HCT116 (cell line): ENCODE measurements at regions not wholly inside any gene's neighbourhood (a gene's known extent, or its start where the extent isn't known, plus 50 kb on each side); places are given as distances from the start of the nearest gene placed in this dataset.

Experiments
- ATAC-seq: fragments of 200-7000 bp; cut with Tn5 transposase; 2 replicates; pipeline ENCODE4 v1.9.1; 2020; ENCODE audit warnings: mild to moderate bottlenecking, moderate library complexity
- BruUV-seq: library from RNA; stranded (reverse); fragments of 400-500 nt; replicated peaks from 2 replicates; lab custom pipeline; 2021; lab: Mats Ljungman, UMichigan
- CTCF ChIA-PET: fragments of 300-600 bp; sonication (Branson Sonifier 250); formaldehyde crosslinking; loops from one replicate; lab custom pipeline; 2021; ENCODE audit warnings: antibody characterized with exemption; lab: Charles Lee
- POLR2A ChIA-PET: fragments of 300-600, 350-600 bp; sonication (Branson Sonifier 250); formaldehyde crosslinking; loops from one replicate; lab custom pipeline; 2021; ENCODE audit warnings: antibody characterized with exemption; lab: Charles Lee
- RAD21 ChIA-PET, 2 experiments: fragments of 300-600 bp; sonication (Branson Sonifier 250); formaldehyde crosslinking; loops; one replicate each; lab custom pipeline; 2023; ENCODE audit warnings: low total read pairs in 2 of 2; ENCODE audit not compliant: uncharacterized antibody in 2 of 2, unreplicated experiment in 2 of 2, low non-redundant PET in 1 of 2; lab: Charles Lee
- DNase-seq: peaks from one replicate; pipeline ENCODE4 v3.0.0-alpha.2; 2010; ENCODE audit warnings: low read depth, low spot score
- H2AFZ ChIP-seq: fragments of 200-600 bp; shearing (Covaris generic), sonication (generic); 2 replicates; pipeline ENCODE4 v1.6.1; 2017; ENCODE audit warnings: low read depth, mixed run types, mixed read lengths, antibody characterized with exemption, low read length; ENCODE audit not compliant: poor library complexity, severe bottlenecking
- H3K27ac ChIP-seq: 2 replicates; pipeline ENCODE4 v1.5.1; 2012; ENCODE audit warnings: low read depth, low read length
- H3K27me3 ChIP-seq: fragments of 200-600 bp; sonication (generic); 2 replicates; pipeline ENCODE4 v1.6.1; 2016; ENCODE audit warnings: mixed run types, low read length, mixed read lengths; ENCODE audit not compliant: insufficient read depth
- H3K36me3 ChIP-seq, 2 experiments: fragments of 200-500 bp in 1 of 2; fragments of 200-600 bp in 1 of 2; sonication (Bioruptor generic) in 1 of 2; sonication (generic) in 1 of 2; 2 replicates each; pipeline versions ENCODE4 v1.5.1 to v1.6.1; 2014 to 2016; ENCODE audit warnings: low read length in 2 of 2, inconsistent platforms in 1 of 2, mixed read lengths in 1 of 2, mixed run types in 1 of 2; ENCODE audit not compliant: insufficient read depth in 2 of 2, control insufficient read depth in 1 of 2
- H3K4me1 ChIP-seq, 2 experiments: fragments of 200-600 bp in 1 of 2; sonication (generic) in 1 of 2; 2 replicates each; pipeline versions ENCODE4 v1.5.1 to v1.6.1; 2012 to 2017; ENCODE audit warnings: low read length in 2 of 2, inconsistent platforms in 1 of 2, mild to moderate bottlenecking in 1 of 2, mixed read lengths in 1 of 2, mixed run types in 1 of 2, moderate library complexity in 1 of 2; ENCODE audit not compliant: insufficient read depth in 2 of 2, control insufficient read depth in 1 of 2
- H3K4me2 ChIP-seq: fragments of 200-600 bp; sonication (generic); 2 replicates; pipeline ENCODE4 v1.6.1; 2017; ENCODE audit warnings: mixed run types, low read length, mixed read lengths
- H3K4me3 ChIP-seq, 2 experiments: fragments of 200-600 bp in 1 of 2; sonication (generic) in 1 of 2; replicated peaks in 1 of 2; 2 replicates each; pipeline ENCODE4 v1.5.1; 2011 to 2016; ENCODE audit warnings: low read length in 2 of 2, control low read depth in 1 of 2, low read depth in 1 of 2, mild to moderate bottlenecking in 1 of 2, mixed read lengths in 1 of 2, mixed run types in 1 of 2
- H3K79me2 ChIP-seq: fragments of 200-600 bp; sonication (generic); 2 replicates; pipeline ENCODE4 v1.6.1; 2017; ENCODE audit warnings: mild to moderate bottlenecking, mixed run types, low read length, moderate library complexity, mixed read lengths; ENCODE audit not compliant: insufficient read depth
- H3K9ac ChIP-seq: fragments of 200-600 bp; sonication (generic); 2 replicates; pipeline ENCODE4 v1.6.1; 2016; ENCODE audit warnings: low read length, mixed read lengths
- H3K9me2 ChIP-seq: fragments of 200-600 bp; sonication (generic), shearing (Covaris generic); 2 replicates; pipeline ENCODE4 v1.6.1; 2017; ENCODE audit warnings: mixed run types, mild to moderate bottlenecking, moderate library complexity; ENCODE audit not compliant: insufficient read depth
- H3K9me3 ChIP-seq, 2 experiments: fragments of 200-500 bp in 1 of 2; fragments of 200-600 bp in 1 of 2; sonication (Bioruptor generic) in 1 of 2; sonication (generic) in 1 of 2; 2 replicates each; pipeline ENCODE4 v1.6.1; 2014 to 2017; ENCODE audit warnings: low read length in 2 of 2, mixed read lengths in 2 of 2, inconsistent platforms in 1 of 2, low read depth in 1 of 2, mild to moderate bottlenecking in 1 of 2, mixed run types in 1 of 2, moderate library complexity in 1 of 2; ENCODE audit not compliant: control insufficient read depth in 1 of 2, insufficient read depth in 1 of 2
- H4K20me1 ChIP-seq: fragments of 200-600 bp; sonication (generic), shearing (Covaris generic); 2 replicates; pipeline ENCODE4 v1.6.1; 2017; ENCODE audit warnings: mixed run types, mild to moderate bottlenecking, moderate library complexity; ENCODE audit not compliant: insufficient read depth
- EGR1 ChIP-seq: IDR thresholded peaks from 2 replicates; pipeline ENCODE4 v1.6.1; 2012; ENCODE audit warnings: low read depth
- ELF1 ChIP-seq: IDR thresholded peaks from 2 replicates; pipeline ENCODE4 v1.6.1; 2012; ENCODE audit warnings: low read depth, borderline replicate concordance
- EZH2 ChIP-seq: fragments of 200-600 bp; sonication (generic); IDR thresholded peaks from 2 replicates; pipeline ENCODE4 v1.6.1; 2017; ENCODE audit warnings: antibody characterized with exemption, mixed run types
- FOSL1 ChIP-seq: IDR thresholded peaks from 2 replicates; pipeline ENCODE4 v1.6.1; 2012; ENCODE audit warnings: low read depth
- POLR2A ChIP-seq: IDR thresholded peaks from 2 replicates; pipeline ENCODE4 v1.7.0; 2011; ENCODE audit warnings: borderline replicate concordance; ENCODE audit not compliant: insufficient read depth, insufficient read length; ENCODE audit errors: extremely low read depth
- POLR2AphosphoS5 ChIP-seq: IDR thresholded peaks from 2 replicates; pipeline ENCODE4 v1.6.1; 2011; ENCODE audit warnings: mild to moderate bottlenecking, low read depth, low read length, moderate library complexity
- RAD21 ChIP-seq: IDR thresholded peaks from 2 replicates; pipeline ENCODE4 v1.6.1; 2012; ENCODE audit warnings: low read depth, mild to moderate bottlenecking
- SIN3A ChIP-seq: IDR thresholded peaks from 2 replicates; pipeline ENCODE4 v1.6.1; 2012; ENCODE audit warnings: low read depth
- SRF ChIP-seq: IDR thresholded peaks from 2 replicates; pipeline ENCODE4 v1.6.1; 2012; ENCODE audit warnings: low read depth
- YY1 ChIP-seq: IDR thresholded peaks from 2 replicates; pipeline ENCODE4 v1.6.1; 2011; ENCODE audit warnings: low read length, low read depth, moderate library complexity, mild to moderate bottlenecking; ENCODE audit not compliant: insufficient replicate concordance; ENCODE audit errors: extremely low read depth
- ZNF274 ChIP-seq: fragments of 200-500 bp; sonication (Bioruptor generic); IDR thresholded peaks from 2 replicates; pipeline ENCODE4 v1.6.1; 2014; ENCODE audit warnings: mild to moderate bottlenecking, low read depth, low read length, inconsistent platforms
- intact Hi-C: fragments of 100-400 bp; cut with micrococcal nuclease; formaldehyde crosslinking; loops from 2 replicates; pipeline ENCODE4 v1.10.0; 2022
- TF ChIP-seq, protein P1 (sequence below): IDR thresholded peaks from 2 replicates; pipeline ENCODE4 v1.6.1; 2012
- TF ChIP-seq, protein P2 (sequence below): IDR thresholded peaks from 2 replicates; pipeline ENCODE4 v1.6.1; 2011; ENCODE audit warnings: mild to moderate bottlenecking, low read length, moderate library complexity; ENCODE audit not compliant: insufficient replicate concordance; ENCODE audit errors: extremely low read depth
- TF ChIP-seq, protein P3 (sequence below): IDR thresholded peaks from 2 replicates; pipeline ENCODE4 v1.6.1; 2012

DNA sequence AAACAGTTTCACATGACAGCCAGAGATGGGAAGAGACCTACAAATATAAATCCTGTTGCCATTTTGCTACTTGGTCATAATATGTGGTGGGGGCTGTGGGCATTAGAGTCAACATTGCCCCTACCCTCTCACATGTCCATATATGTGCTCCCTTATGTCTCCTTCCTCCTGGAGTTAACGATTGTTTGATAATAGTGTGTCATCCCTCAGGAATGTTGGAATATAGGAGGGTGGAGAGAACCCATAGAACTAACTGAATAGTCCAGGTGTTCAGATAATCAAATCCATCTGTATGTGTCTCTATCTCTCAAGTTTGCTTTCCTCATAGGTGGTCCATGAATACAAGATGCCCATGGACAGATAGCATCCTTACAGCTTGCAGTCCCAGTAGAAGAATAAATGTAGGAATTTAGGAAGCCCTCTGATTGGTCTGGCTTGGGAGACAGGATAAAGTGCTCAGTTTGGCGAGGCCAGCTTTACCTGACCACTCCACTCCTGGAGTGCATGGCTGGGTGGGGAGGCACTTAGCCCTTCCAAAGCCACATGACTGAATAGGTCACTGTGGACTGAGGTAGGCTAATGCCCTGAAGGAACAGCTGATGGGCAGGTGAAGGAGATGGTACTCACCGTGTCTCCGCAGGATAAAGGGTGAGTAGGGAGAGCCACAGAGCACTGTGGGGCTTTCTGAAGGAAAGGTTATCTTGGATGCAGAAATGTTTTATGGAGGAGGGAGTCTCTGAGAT is 166.9 kb downstream of the CDCA7 start:
- H3K4me1 ChIP-seq: peaks cover 2 to 7% of the 10 kb centered on the region in 2 experiments; a peak in 2 of 4 replicates
- H3K4me2 ChIP-seq: peak overlapping the region; percentile 16; the same call in 1 of the 2 replicates
- DNase-seq: no peak
- H3K27ac ChIP-seq: no peak overlapping the region
- no peaks in the 10 kb centered on the region for H3K36me3 ChIP-seq
- H4K20me1 ChIP-seq: no peaks in the 10 kb centered on the region
- peak; percentile 76 for ATAC-seq
- peaks cover 0 to 4% of the 10 kb centered on the region in 2 experiments; a peak in 1 of 4 replicates for H3K9me3 ChIP-seq
- TF ChIP-seq, protein P1, sequence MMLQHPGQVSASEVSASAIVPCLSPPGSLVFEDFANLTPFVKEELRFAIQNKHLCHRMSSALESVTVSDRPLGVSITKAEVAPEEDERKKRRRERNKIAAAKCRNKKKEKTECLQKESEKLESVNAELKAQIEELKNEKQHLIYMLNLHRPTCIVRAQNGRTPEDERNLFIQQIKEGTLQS: no peak
- TF ChIP-seq RAD21: no peak
- TF ChIP-seq ELF1: no peak
- no peak for TF ChIP-seq POLR2A
- TF ChIP-seq, protein P2, sequence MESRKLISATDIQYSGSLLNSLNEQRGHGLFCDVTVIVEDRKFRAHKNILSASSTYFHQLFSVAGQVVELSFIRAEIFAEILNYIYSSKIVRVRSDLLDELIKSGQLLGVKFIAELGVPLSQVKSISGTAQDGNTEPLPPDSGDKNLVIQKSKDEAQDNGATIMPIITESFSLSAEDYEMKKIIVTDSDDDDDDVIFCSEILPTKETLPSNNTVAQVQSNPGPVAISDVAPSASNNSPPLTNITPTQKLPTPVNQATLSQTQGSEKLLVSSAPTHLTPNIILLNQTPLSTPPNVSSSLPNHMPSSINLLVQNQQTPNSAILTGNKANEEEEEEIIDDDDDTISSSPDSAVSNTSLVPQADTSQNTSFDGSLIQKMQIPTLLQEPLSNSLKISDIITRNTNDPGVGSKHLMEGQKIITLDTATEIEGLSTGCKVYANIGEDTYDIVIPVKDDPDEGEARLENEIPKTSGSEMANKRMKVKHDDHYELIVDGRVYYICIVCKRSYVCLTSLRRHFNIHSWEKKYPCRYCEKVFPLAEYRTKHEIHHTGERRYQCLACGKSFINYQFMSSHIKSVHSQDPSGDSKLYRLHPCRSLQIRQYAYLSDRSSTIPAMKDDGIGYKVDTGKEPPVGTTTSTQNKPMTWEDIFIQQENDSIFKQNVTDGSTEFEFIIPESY: no peak
- TF ChIP-seq, protein P3, sequence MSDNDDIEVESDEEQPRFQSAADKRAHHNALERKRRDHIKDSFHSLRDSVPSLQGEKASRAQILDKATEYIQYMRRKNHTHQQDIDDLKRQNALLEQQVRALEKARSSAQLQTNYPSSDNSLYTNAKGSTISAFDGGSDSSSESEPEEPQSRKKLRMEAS: no peak
- no peak for TF ChIP-seq YY1
- TF ChIP-seq EZH2: no peak
- TF ChIP-seq ZNF274: no peak
- TF ChIP-seq SIN3A: no peak
- no peak for TF ChIP-seq SRF
- TF ChIP-seq FOSL1: no peak
- TF ChIP-seq EGR1: no peak
- no peak for TF ChIP-seq POLR2AphosphoS5
- TF ChIP-seq, all 23 proteins: peak for 0
- Histone ChIP-seq H3K9me2 (no peaks in the 10 kb centered on the region), H3K9ac (no peak overlapping the region), H3K79me2 (no peaks in the 10 kb centered on the region), H3K4me3 (no peak overlapping the region), H2AFZ (peak overlapping the region; percentile 55), H3K27me3 (no peaks in the 10 kb centered on the region)
- ChIA-PET RAD21 (no interaction called here), CTCF (no interaction called here), POLR2A (no interaction called here)
- BruUV-seq: no TSS peak
- intact Hi-C loops: no loop called here
